ENCODE measurements at regions not wholly inside any gene's neighbourhood (a gene's known extent, or its start where the extent isn't known, plus 50 kb on each side); places are given as distances from the start of the nearest gene placed in this dataset.

- no peak for TF ChIP-seq CTCF (IDR thresholded peaks at IDR 0.05; ENCODE audit: low read length)
- TF ChIP-seq EZH2 (IDR thresholded peaks at IDR 0.05; ENCODE audit: borderline replicate concordance, low read length): no peak
- Histone ChIP-seq H3K9ac (ENCODE audit: low read length) (no peak overlapping the region), H3K4me2 (ENCODE audit: low read length) (no peak overlapping the region), H3K27me3 (ENCODE audit: insufficient read depth, low read length) (no peaks in the 10 kb centered on the region), H3K4me1 (ENCODE audit: insufficient read depth, low read length, severe bottlenecking) (no peaks in the 10 kb centered on the region), H4K20me1 (ENCODE audit: insufficient read depth, low read length) (no peaks in the 10 kb centered on the region), H3K4me3 (ENCODE audit: low read depth, low read length, poor library complexity, severe bottlenecking) (no peak overlapping the region), H3K9me3 (ENCODE audit: low read length) (no peaks in the 10 kb centered on the region), H3K27ac (ENCODE audit: low read depth, low read length, poor library complexity, severe bottlenecking) (no peak overlapping the region), H3K36me3 (ENCODE audit: insufficient read depth, low read length) (no peaks in the 10 kb centered on the region), H3F3A (ENCODE audit: insufficient read depth, low read length) (no peaks in the 10 kb centered on the region), H3K9me2 (ENCODE audit: low read depth, low read length) (no peaks in the 10 kb centered on the region), H3K79me2 (ENCODE audit: insufficient read depth, low read length) (no peaks in the 10 kb centered on the region), H2AFZ (ENCODE audit: low read length) (no peak overlapping the region)
Measured at GRCh38 chr12:33602515-33602914, 162.9 kb upstream of the SYT10 start.

GRCh38 chr12:33605757-33606156, 166.1 kb upstream of the SYT10 start:
- no peak overlapping the region for H3K27ac ChIP-seq (ENCODE audit: low read depth, low read length, poor library complexity, severe bottlenecking)
- no peaks in the 10 kb centered on the region for H3K79me2 ChIP-seq (ENCODE audit: insufficient read depth, low read length)
- H3K9me2 ChIP-seq (ENCODE audit: low read depth, low read length): no peaks in the 10 kb centered on the region
- no peak overlapping the region for H3K9ac ChIP-seq (ENCODE audit: low read length)
- no peaks in the 10 kb centered on the region for H4K20me1 ChIP-seq (ENCODE audit: insufficient read depth, low read length)
- no peak overlapping the region for H3K4me2 ChIP-seq (ENCODE audit: low read length)
- no peaks in the 10 kb centered on the region for H3K4me1 ChIP-seq (ENCODE audit: insufficient read depth, low read length, severe bottlenecking)
- no peaks in the 10 kb centered on the region for H3F3A ChIP-seq (ENCODE audit: insufficient read depth, low read length)
- no peaks in the 10 kb centered on the region for H3K9me3 ChIP-seq (ENCODE audit: low read length)
- TF ChIP-seq EZH2 (IDR thresholded peaks at IDR 0.05; ENCODE audit: borderline replicate concordance, low read length): no peak
- TF ChIP-seq CTCF (IDR thresholded peaks at IDR 0.05; ENCODE audit: low read length): peak; percentile 26; the same call in 1 of the 2 replicates
- H3K36me3 ChIP-seq (ENCODE audit: insufficient read depth, low read length): no peaks in the 10 kb centered on the region
- H2AFZ ChIP-seq (ENCODE audit: low read length): no peak overlapping the region
- H3K27me3 ChIP-seq (ENCODE audit: insufficient read depth, low read length): no peaks in the 10 kb centered on the region
- H3K4me3 ChIP-seq (ENCODE audit: low read depth, low read length, poor library complexity, severe bottlenecking): no peak overlapping the region

GRCh38 chr12:33609910-33610309, 170.3 kb upstream of the SYT10 start:
- Histone ChIP-seq H4K20me1 (ENCODE audit: insufficient read depth, low read length) (no peaks in the 10 kb centered on the region), H3K4me1 (ENCODE audit: insufficient read depth, low read length, severe bottlenecking) (no peaks in the 10 kb centered on the region), H3F3A (ENCODE audit: insufficient read depth, low read length) (no peaks in the 10 kb centered on the region), H3K9me3 (ENCODE audit: low read length) (no peaks in the 10 kb centered on the region), H3K27me3 (ENCODE audit: insufficient read depth, low read length) (no peaks in the 10 kb centered on the region), H3K36me3 (ENCODE audit: insufficient read depth, low read length) (no peaks in the 10 kb centered on the region), H3K4me2 (ENCODE audit: low read length) (no peak overlapping the region), H3K4me3 (ENCODE audit: low read depth, low read length, poor library complexity, severe bottlenecking) (no peak overlapping the region), H3K79me2 (ENCODE audit: insufficient read depth, low read length) (no peaks in the 10 kb centered on the region), H3K9me2 (ENCODE audit: low read depth, low read length) (no peaks in the 10 kb centered on the region), H2AFZ (ENCODE audit: low read length) (no peak overlapping the region), H3K9ac (ENCODE audit: low read length) (no peak overlapping the region), H3K27ac (ENCODE audit: low read depth, low read length, poor library complexity, severe bottlenecking) (no peak overlapping the region)
- no peak for TF ChIP-seq CTCF (IDR thresholded peaks at IDR 0.05; ENCODE audit: low read length)

Data from OCI-LY1 (cell line).